MM.1S (cell line): ENCODE measurements at regions not wholly inside any gene's neighbourhood (a gene's known extent, or its start where the extent isn't known, plus 50 kb on each side); places are given as distances from the start of the nearest gene placed in this dataset.

Experiments
- DNase-seq: peaks from one replicate; pipeline ENCODE4 v3.0.0-alpha.2; 2015
- H2AFZ ChIP-seq: fragments of 300-600 bp; sonication (generic); 2 replicates; pipeline ENCODE4 v1.6.0; 2016; ENCODE audit warnings: antibody characterized with exemption, low read length
- H3F3A ChIP-seq: fragments of 300-600 bp; sonication (generic); 2 replicates; pipeline ENCODE4 v1.6.1; 2016; ENCODE audit warnings: mild to moderate bottlenecking, antibody characterized with exemption, low read length, moderate library complexity, mixed read lengths; ENCODE audit not compliant: insufficient read depth
- H3K27ac ChIP-seq: fragments of 300-600 bp; sonication (generic); 2 replicates; pipeline ENCODE4 v1.5.1; 2016; ENCODE audit warnings: mild to moderate bottlenecking, low read length
- H3K27me3 ChIP-seq: fragments of 300-600 bp; sonication (generic); replicated peaks from 2 replicates; pipeline ENCODE4 v1.6.0; 2016; ENCODE audit warnings: low read length; ENCODE audit not compliant: insufficient read depth
- H3K36me3 ChIP-seq: fragments of 300-600 bp; sonication (generic); replicated peaks from 2 replicates; pipeline ENCODE4 v1.6.1; 2016; ENCODE audit warnings: mild to moderate bottlenecking, low read length, mixed read lengths; ENCODE audit not compliant: insufficient read depth
- H3K4me1 ChIP-seq: fragments of 300-600 bp; sonication (generic); 2 replicates; pipeline ENCODE4 v1.6.1; 2016; ENCODE audit warnings: low read length, mixed read lengths
- H3K4me2 ChIP-seq: fragments of 300-600 bp; sonication (generic); 2 replicates; pipeline ENCODE4 v1.6.0; 2016; ENCODE audit warnings: low read depth, low read length
- H3K4me3 ChIP-seq: fragments of 300-600 bp; sonication (generic); 2 replicates; pipeline ENCODE4 v1.5.1; 2016; ENCODE audit warnings: low read length, mixed read lengths
- H3K79me2 ChIP-seq: fragments of 300-600 bp; sonication (generic); 2 replicates; pipeline ENCODE4 v1.6.1; 2016; ENCODE audit warnings: mixed run types, low read length, mixed read lengths
- H3K9ac ChIP-seq: fragments of 300-600 bp; sonication (generic); 2 replicates; pipeline ENCODE4 v1.6.1; 2016; ENCODE audit warnings: low read length, mixed read lengths
- H3K9me2 ChIP-seq: fragments of 300-600 bp; sonication (generic); replicated peaks from 2 replicates; pipeline ENCODE4 v1.6.1; 2016; ENCODE audit warnings: mild to moderate bottlenecking, low read length, mixed read lengths; ENCODE audit not compliant: insufficient read depth
- H3K9me3 ChIP-seq: fragments of 300-600 bp; sonication (generic); replicated peaks from 2 replicates; pipeline ENCODE4 v1.6.1; 2016; ENCODE audit warnings: mild to moderate bottlenecking, low read length, mixed read lengths; ENCODE audit not compliant: insufficient read depth
- H4K20me1 ChIP-seq: fragments of 300-600 bp; sonication (generic); 2 replicates; pipeline ENCODE4 v1.6.1; 2016; ENCODE audit warnings: mild to moderate bottlenecking, low read length, moderate library complexity, mixed read lengths; ENCODE audit not compliant: insufficient read depth
- CTCF ChIP-seq: fragments of 300-600 bp; sonication (generic); IDR thresholded peaks from 2 replicates; pipeline ENCODE4 v1.5.1; 2016; ENCODE audit warnings: antibody characterized with exemption, low read length, mixed read lengths
- EZH2 ChIP-seq: fragments of 300-600 bp; sonication (generic); optimal IDR thresholded peaks from 2 replicates; pipeline ENCODE3; 2017; ENCODE audit warnings: low read depth, mild to moderate bottlenecking, antibody characterized with exemption, low read length, mixed read lengths
- EZH2phosphoT487 ChIP-seq: fragments of 300-600 bp; sonication (generic); IDR thresholded peaks from 2 replicates; pipeline ENCODE4 v1.6.1; 2018; ENCODE audit warnings: antibody characterized with exemption, low read length

GRCh38 chr14:97217111-97217885 lies 420.1 kb downstream of the VRK1 start:
- H3K79me2 ChIP-seq: no peaks in the 10 kb centered on the region
- H3K36me3 ChIP-seq: no peaks in the 10 kb centered on the region
- H2AFZ ChIP-seq: no peak overlapping the region
- no peaks in the 10 kb centered on the region for H4K20me1 ChIP-seq
- DNase-seq: no peak
- H3K27ac ChIP-seq: no peak overlapping the region
- H3K9ac ChIP-seq: no peak overlapping the region
- H3K4me2 ChIP-seq: no peak overlapping the region
- H3K4me3 ChIP-seq: no peak overlapping the region
- H3F3A ChIP-seq: no peaks in the 10 kb centered on the region
- no peaks in the 10 kb centered on the region for H3K4me1 ChIP-seq
- no peak for TF ChIP-seq EZH2
- TF ChIP-seq CTCF: no peak
- no peak for TF ChIP-seq EZH2phosphoT487
- no peaks in the 10 kb centered on the region for H3K27me3 ChIP-seq
- no peaks in the 10 kb centered on the region for H3K9me3 ChIP-seq
- H3K9me2 ChIP-seq: no peaks in the 10 kb centered on the region

GRCh38 chr14:97218274-97218673 lies 421.1 kb downstream of the VRK1 start:
- DNase-seq: no peak
- TF ChIP-seq EZH2phosphoT487 (no peak), EZH2 (no peak), CTCF (no peak)
- no peak overlapping the region for H3K27ac ChIP-seq
- H3K79me2 ChIP-seq: no peaks in the 10 kb centered on the region
- H3K4me2 ChIP-seq: no peak overlapping the region
- no peaks in the 10 kb centered on the region for H4K20me1 ChIP-seq
- no peaks in the 10 kb centered on the region for H3K9me2 ChIP-seq
- H2AFZ ChIP-seq: no peak overlapping the region
- H3K36me3 ChIP-seq: no peaks in the 10 kb centered on the region
- H3K9ac ChIP-seq: no peak overlapping the region
- no peaks in the 10 kb centered on the region for H3F3A ChIP-seq
- H3K27me3 ChIP-seq: no peaks in the 10 kb centered on the region
- no peaks in the 10 kb centered on the region for H3K9me3 ChIP-seq
- no peaks in the 10 kb centered on the region for H3K4me1 ChIP-seq
- H3K4me3 ChIP-seq: no peak overlapping the region

- Histone ChIP-seq H3K27ac (no peak overlapping the region), H3K9ac (no peak overlapping the region), H3K79me2 (no peaks in the 10 kb centered on the region), H3K4me2 (no peak overlapping the region), H2AFZ (no peak overlapping the region), H3K4me1 (no peaks in the 10 kb centered on the region), H3K9me3 (no peaks in the 10 kb centered on the region), H3K36me3 (no peaks in the 10 kb centered on the region), H3K27me3 (no peaks in the 10 kb centered on the region), H4K20me1 (no peaks in the 10 kb centered on the region), H3K9me2 (no peaks in the 10 kb centered on the region), H3K4me3 (no peak overlapping the region), H3F3A (no peaks in the 10 kb centered on the region)
- TF ChIP-seq EZH2 (no peak), EZH2phosphoT487 (no peak), CTCF (no peak)
- no peak for DNase-seq
These were observed 421.7 kb downstream of the VRK1 start for GRCh38 chr14:97218691-97219430.
